H9 (cell line): ENCODE measurements at regions not wholly inside any gene's neighbourhood (a gene's known extent, or its start where the extent isn't known, plus 50 kb on each side); places are given as distances from the start of the nearest gene placed in this dataset.

Experiments used
- DNase-seq: peaks from one replicate; pipeline ENCODE4 v3.0.0-alpha.2; 2017
- H2AFZ ChIP-seq: one replicate; pipeline ENCODE4 v1.6.1; 2013; ENCODE audit warnings: mild to moderate bottlenecking, low read length, control low read depth, moderate library complexity
- H2AK5ac ChIP-seq: 2 replicates; pipeline ENCODE4 v1.6.1; 2013; ENCODE audit warnings: low read length, control low read depth, mixed read lengths; ENCODE audit not compliant: insufficient read length
- H2BK120ac ChIP-seq: one replicate; pipeline ENCODE4 v1.6.1; 2013; ENCODE audit warnings: low read depth, mild to moderate bottlenecking, low read length, control low read depth, inconsistent platforms; ENCODE audit not compliant: poor library complexity, severe bottlenecking
- H2BK12ac ChIP-seq: 2 replicates; pipeline ENCODE4 v1.6.1; 2013; ENCODE audit warnings: low read length, control low read depth, mixed read lengths, low read depth; ENCODE audit not compliant: insufficient read length
- H2BK15ac ChIP-seq: 2 replicates; pipeline ENCODE4 v1.6.1; 2013; ENCODE audit warnings: low read depth, low read length, control low read depth
- H2BK20ac ChIP-seq: one replicate; pipeline ENCODE4 v1.6.1; 2013; ENCODE audit warnings: low read depth, mild to moderate bottlenecking, low read length, control low read depth, inconsistent platforms; ENCODE audit not compliant: poor library complexity, severe bottlenecking
- H2BK5ac ChIP-seq: 2 replicates; pipeline ENCODE4 v1.6.1; 2013; ENCODE audit warnings: low read length, control low read depth, mixed read lengths; ENCODE audit not compliant: insufficient read length
- H3K14ac ChIP-seq: 2 replicates; pipeline ENCODE4 v1.6.1; 2013; ENCODE audit warnings: low read length, control low read depth; ENCODE audit not compliant: insufficient read depth
- H3K18ac ChIP-seq: 2 replicates; pipeline ENCODE4 v1.6.1; 2013; ENCODE audit warnings: low read depth, mild to moderate bottlenecking, mixed read lengths, low read length, control low read depth; ENCODE audit not compliant: insufficient read length
- H3K23ac ChIP-seq: 2 replicates; pipeline ENCODE4 v1.6.1; 2013; ENCODE audit warnings: low read length, control low read depth, mixed read lengths, low read depth; ENCODE audit not compliant: insufficient read length
- H3K23me2 ChIP-seq: 2 replicates; pipeline ENCODE4 v1.6.1; 2013; ENCODE audit warnings: low read depth, mild to moderate bottlenecking, mixed read lengths, low read length, control low read depth; ENCODE audit not compliant: insufficient read length, poor library complexity, severe bottlenecking
- H3K27ac ChIP-seq: 2 replicates; pipeline ENCODE4 v1.5.1; 2013; ENCODE audit warnings: low read length, control low read depth, mixed read lengths, low read depth; ENCODE audit not compliant: insufficient read length
- H3K27me3 ChIP-seq: 2 replicates; pipeline ENCODE4 v1.6.1; 2013; ENCODE audit warnings: low read length, control low read depth, inconsistent platforms; ENCODE audit not compliant: insufficient read depth
- H3K4ac ChIP-seq: 2 replicates; pipeline ENCODE4 v1.6.1; 2013; ENCODE audit warnings: low read depth, mild to moderate bottlenecking, control low read depth, inconsistent platforms, low read length, moderate library complexity
- H3K4me1 ChIP-seq: 2 replicates; pipeline ENCODE4 v1.6.1; 2013; ENCODE audit warnings: low read length, control low read depth, inconsistent platforms; ENCODE audit not compliant: insufficient read depth
- H3K4me2 ChIP-seq: 2 replicates; pipeline ENCODE4 v1.6.1; 2013; ENCODE audit warnings: low read length, control low read depth, mixed read lengths; ENCODE audit not compliant: insufficient read length, insufficient read depth
- H3K56ac ChIP-seq: 2 replicates; pipeline ENCODE4 v1.6.1; 2013; ENCODE audit warnings: low read depth, mild to moderate bottlenecking, mixed read lengths, low read length, control low read depth; ENCODE audit not compliant: insufficient read length
- H3K79me1 ChIP-seq: 2 replicates; pipeline ENCODE4 v1.6.1; 2013; ENCODE audit warnings: low read depth, mild to moderate bottlenecking, moderate library complexity, low read length, control low read depth, inconsistent platforms; ENCODE audit not compliant: insufficient read depth, poor library complexity, severe bottlenecking
- H3K79me2 ChIP-seq: 2 replicates; pipeline ENCODE4 v1.6.1; 2013; ENCODE audit warnings: low read length, control low read depth, inconsistent platforms; ENCODE audit not compliant: insufficient read depth
- H3K9ac ChIP-seq: 2 replicates; pipeline ENCODE4 v1.6.1; 2013; ENCODE audit warnings: low read length, control low read depth, mixed read lengths; ENCODE audit not compliant: insufficient read length; ENCODE audit errors: extremely low read depth
- H3K9me3 ChIP-seq: one replicate; pipeline ENCODE4 v1.6.1; 2013; ENCODE audit warnings: low read depth, low read length, inconsistent platforms; ENCODE audit not compliant: control insufficient read depth
- H3T11ph ChIP-seq: one replicate; pipeline ENCODE4 v1.6.1; 2013; ENCODE audit warnings: mild to moderate bottlenecking, low read length, control low read depth, inconsistent platforms
- H4K20me1 ChIP-seq: one replicate; pipeline ENCODE4 v1.6.1; 2013; ENCODE audit not compliant: control insufficient read depth, insufficient read length, insufficient read depth
- H4K5ac ChIP-seq: 2 replicates; pipeline ENCODE4 v1.6.1; 2013; ENCODE audit warnings: low read depth, mild to moderate bottlenecking, mixed read lengths, low read length, control low read depth; ENCODE audit not compliant: insufficient read length
- H4K8ac ChIP-seq: replicated peaks from 2 replicates; pipeline ENCODE4 v1.6.1; 2013; ENCODE audit warnings: low read length, control low read depth, mixed read lengths, low read depth; ENCODE audit not compliant: insufficient read length
- H4K91ac ChIP-seq: 2 replicates; pipeline ENCODE4 v1.6.1; 2013; ENCODE audit warnings: low read depth, mild to moderate bottlenecking, moderate library complexity, mixed read lengths, low read length, control low read depth; ENCODE audit not compliant: insufficient read length
- H3K27ac Mint-ChIP-seq, 3 experiments: 2 replicates in 2 of 3; 3 replicates in 1 of 3; pipeline ENCODE4 v1.8.0; 2020 to 2021; ENCODE audit warnings: mixed read lengths in 3 of 3, mild to moderate bottlenecking in 1 of 3, moderate library complexity in 1 of 3
- H3K27me3 Mint-ChIP-seq: 2 replicates; pipeline ENCODE4 v1.8.0; 2021; ENCODE audit warnings: low read depth, mild to moderate bottlenecking, moderate library complexity, mixed read lengths
- H3K36me3 Mint-ChIP-seq, 3 experiments: 2 replicates in 2 of 3; 3 replicates in 1 of 3; pipeline ENCODE4 v1.8.0; 2020 to 2021; ENCODE audit warnings: low read depth in 3 of 3, mixed read lengths in 3 of 3; ENCODE audit not compliant: insufficient read depth in 1 of 3
- H3K4me1 Mint-ChIP-seq, 2 experiments: 2 replicates each; pipeline ENCODE4 v1.8.0; 2020; ENCODE audit warnings: mixed read lengths in 2 of 2
- H3K4me3 Mint-ChIP-seq, 2 experiments: 2 replicates in 1 of 2; 3 replicates in 1 of 2; pipeline ENCODE4 v1.8.0; 2020 to 2021; ENCODE audit warnings: mild to moderate bottlenecking in 2 of 2, mixed read lengths in 2 of 2, moderate library complexity in 1 of 2
- H3K9me3 Mint-ChIP-seq, 2 experiments: 2 replicates in 1 of 2; 3 replicates in 1 of 2; pipeline ENCODE4 v1.8.0; 2020; ENCODE audit warnings: mild to moderate bottlenecking in 2 of 2, mixed read lengths in 2 of 2, moderate library complexity in 1 of 2
- CTCF ChIP-seq: fragments of 200-600 bp; sonication (generic); conservative IDR thresholded peaks from 3 replicates; pipeline ENCODE4 v1.8.0; 2021; ENCODE audit warnings: antibody characterized with exemption, mild to moderate bottlenecking
- WGBS: extraction: QIAGEN DNeasy Blood & Tissue Kit; methylation state at CpG from one replicate; pipeline ENCODE4 v1.1.7; 2013; ENCODE audit warnings: missing lambda C conversion rate, low lambda C conversion rate, mixed read lengths; ENCODE audit not compliant: insufficient read length; ENCODE audit errors: extremely low coverage; 5-methylcytosine and 5-hydroxymethylcytosine counted together

DNA sequence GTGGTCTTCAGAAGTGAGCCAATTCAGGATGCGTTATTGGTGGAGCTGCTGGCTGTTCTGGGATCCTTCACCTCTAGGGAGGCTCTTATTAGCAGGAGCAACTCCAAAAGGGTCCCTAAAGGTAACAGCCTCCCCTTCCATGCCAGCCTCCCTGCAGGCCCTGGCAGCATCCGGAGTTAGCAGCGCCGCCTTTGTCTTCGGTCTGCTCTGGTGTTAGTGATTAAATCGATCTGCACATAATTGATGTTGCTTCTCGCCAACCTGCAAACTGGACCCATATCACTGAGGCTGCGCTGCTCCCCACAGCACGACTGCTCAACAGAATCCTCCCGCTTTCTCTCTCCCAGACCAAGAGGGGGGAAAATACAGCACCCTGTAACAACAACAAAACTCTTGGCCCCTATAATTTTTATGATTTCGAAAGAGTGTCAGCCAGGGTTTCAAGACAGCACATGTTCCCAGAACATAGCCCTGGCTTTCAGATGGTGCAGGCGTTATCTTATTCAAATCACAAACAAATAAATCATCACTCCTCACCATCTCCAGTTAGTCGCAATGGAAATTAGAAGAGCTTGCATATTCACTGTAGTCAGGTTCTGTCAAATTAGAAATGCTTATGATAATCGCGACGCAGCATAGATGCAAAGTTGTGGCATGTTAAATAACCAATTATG lies 76.0 kb downstream of the IRX3 start:
- no peak overlapping the region for H2BK5ac ChIP-seq
- no peak overlapping the region for H2BK20ac ChIP-seq
- H3K9me3 Mint-ChIP-seq, result no peaks in the 10 kb centered on the region; a peak in 1 of 5 replicates
- H3K27me3 ChIP-seq, result no peaks in the 10 kb centered on the region
- no CpG with 5 or more reads among the region's 16 CpGs for WGBS
- no peaks in the 10 kb centered on the region for H3K79me2 ChIP-seq
- no peak overlapping the region; a peak in 1 of 7 replicates for H3K27ac Mint-ChIP-seq
- no peak overlapping the region for H3T11ph ChIP-seq
- no peaks in the 10 kb centered on the region for H3K4me1 ChIP-seq
- peaks cover 13% of the 10 kb centered on the region for H3K27me3 Mint-ChIP-seq
- no peak overlapping the region for H2BK12ac ChIP-seq
- DNase-seq, result no peak
- no peak overlapping the region for H3K9ac ChIP-seq
- no peak overlapping the region for H3K4ac ChIP-seq
- no peaks in the 10 kb centered on the region for H4K20me1 ChIP-seq
- H2AK5ac ChIP-seq, result no peak overlapping the region
- no peak overlapping the region for H2BK15ac ChIP-seq
- no peak overlapping the region for H3K4me3 Mint-ChIP-seq
- TF ChIP-seq CTCF, result no peak
- no peak overlapping the region for H2BK120ac ChIP-seq
- H3K79me1 ChIP-seq, result no peaks in the 10 kb centered on the region
- no peak overlapping the region for H4K91ac ChIP-seq
- H3K23ac ChIP-seq, result no peak overlapping the region
- no peaks in the 10 kb centered on the region for H3K9me3 ChIP-seq
- no peak overlapping the region for H4K8ac ChIP-seq
- no peak overlapping the region for H3K14ac ChIP-seq
- H3K4me2 ChIP-seq, result no peak overlapping the region
- H3K36me3 Mint-ChIP-seq, result no peaks in the 10 kb centered on the region
- no peak overlapping the region for H2AFZ ChIP-seq
- H3K27ac ChIP-seq, result no peak overlapping the region
- peaks cover 2 to 9% of the 10 kb centered on the region in 2 experiments; a peak in 3 of 4 replicates for H3K4me1 Mint-ChIP-seq
- H4K5ac ChIP-seq, result no peak overlapping the region
- no peak overlapping the region for H3K56ac ChIP-seq
- no peak overlapping the region for H3K18ac ChIP-seq
- no peaks in the 10 kb centered on the region for H3K23me2 ChIP-seq
